ENCODE measurements at regions not wholly inside any gene's neighbourhood (a gene's known extent, or its start where the extent isn't known, plus 50 kb on each side); places are given as distances from the start of the nearest gene placed in this dataset.

GRCh38 chr11:133681901-133682300 is 149.6 kb upstream of the OPCML start:
- Histone ChIP-seq H3K4me3 (no peak overlapping the region), H3K4me1 (no peaks in the 10 kb centered on the region), H3K27me3 (peaks cover 0 to 6% of the 10 kb centered on the region in 2 donors), H3K9me3 (no peaks in the 10 kb centered on the region), H3K27ac (no peak overlapping the region), H3K36me3 (no peaks in the 10 kb centered on the region)
- no peak for ATAC-seq
- 6% methylated on average over 5 of the region's 6 CpGs for WGBS (ENCODE audit: insufficient coverage, low coverage, low lambda C conversion rate, missing lambda C conversion rate)
- no peak for TF ChIP-seq CTCF (IDR thresholded peaks at IDR 0.05)
- no peak for TF ChIP-seq POLR2A (IDR thresholded peaks at IDR 0.05)
- intact Hi-C loops (cut with DNase I) = no loop called here
- DNase-seq = no peak

GRCh38 chr11:133679896-133680295 is 147.6 kb upstream of the OPCML start:
- WGBS (ENCODE audit: insufficient coverage, low coverage, low lambda C conversion rate, missing lambda C conversion rate) = no CpG with 5 or more reads among the region's 5 CpGs
- Histone ChIP-seq H3K9me3 (no peaks in the 10 kb centered on the region), H3K36me3 (no peaks in the 10 kb centered on the region), H3K4me3 (no peak overlapping the region), H3K4me1 (no peaks in the 10 kb centered on the region), H3K27ac (no peak overlapping the region), H3K27me3 (peaks cover 0 to 6% of the 10 kb centered on the region in 2 donors)
- intact Hi-C loops (cut with DNase I) = no loop called here
- DNase-seq = no peak
- no peak for TF ChIP-seq POLR2A (IDR thresholded peaks at IDR 0.05)
- TF ChIP-seq CTCF (IDR thresholded peaks at IDR 0.05) = no peak
- no peak for ATAC-seq

GRCh38 chr11:133678191-133678590 is 145.9 kb upstream of the OPCML start:
- H3K9me3 ChIP-seq = no peaks in the 10 kb centered on the region
- H3K4me3 ChIP-seq = no peak overlapping the region
- no peak overlapping the region for H3K27ac ChIP-seq
- 58% methylated on average over 2 of the region's 2 CpGs for WGBS (ENCODE audit: insufficient coverage, low coverage, low lambda C conversion rate, missing lambda C conversion rate)
- ATAC-seq = no peak
- no peaks in the 10 kb centered on the region for H3K4me1 ChIP-seq
- intact Hi-C loops (cut with DNase I) = no loop called here
- H3K36me3 ChIP-seq = no peaks in the 10 kb centered on the region
- no peak for DNase-seq
- TF ChIP-seq CTCF (IDR thresholded peaks at IDR 0.05) (no peak), POLR2A (IDR thresholded peaks at IDR 0.05) (no peak)
- peaks cover 0 to 6% of the 10 kb centered on the region in 2 donors for H3K27me3 ChIP-seq

- Histone ChIP-seq H3K27ac (no peak overlapping the region), H3K4me3 (no peak overlapping the region), H3K36me3 (no peaks in the 10 kb centered on the region), H3K27me3 (peaks cover 0 to 6% of the 10 kb centered on the region in 2 donors), H3K9me3 (no peaks in the 10 kb centered on the region), H3K4me1 (no peaks in the 10 kb centered on the region)
- no peak for DNase-seq
- WGBS (ENCODE audit: insufficient coverage, low coverage, low lambda C conversion rate, missing lambda C conversion rate) = 29% methylated on average over 3 of the region's 3 CpGs
- TF ChIP-seq CTCF (IDR thresholded peaks at IDR 0.05) (no peak), POLR2A (IDR thresholded peaks at IDR 0.05) (no peak)
- intact Hi-C loops (cut with DNase I) = no loop called here
- no peak for ATAC-seq
Measured at GRCh38 chr11:133677387-133677786, 145.1 kb upstream of the OPCML start.

GRCh38 chr11:133676265-133676664 is 144.0 kb upstream of the OPCML start:
- Histone ChIP-seq H3K27ac (no peak overlapping the region), H3K36me3 (no peaks in the 10 kb centered on the region), H3K4me3 (no peak overlapping the region), H3K4me1 (no peaks in the 10 kb centered on the region), H3K27me3 (peaks cover 0 to 6% of the 10 kb centered on the region in 2 donors), H3K9me3 (no peaks in the 10 kb centered on the region)
- DNase-seq (no peak), ATAC-seq (no peak)
- TF ChIP-seq POLR2A (IDR thresholded peaks at IDR 0.05) (no peak), CTCF (IDR thresholded peaks at IDR 0.05) (no peak)
- intact Hi-C loops (cut with DNase I) = no loop called here
- 67% methylated on average over 1 of the region's 1 CpG for WGBS (ENCODE audit: insufficient coverage, low coverage, low lambda C conversion rate, missing lambda C conversion rate)

All from right lobe of liver (tissue), 6 donors.